ENCODE measurements at regions not wholly inside any gene's neighbourhood (a gene's known extent, or its start where the extent isn't known, plus 50 kb on each side); places are given as distances from the start of the nearest gene placed in this dataset.

DNA sequence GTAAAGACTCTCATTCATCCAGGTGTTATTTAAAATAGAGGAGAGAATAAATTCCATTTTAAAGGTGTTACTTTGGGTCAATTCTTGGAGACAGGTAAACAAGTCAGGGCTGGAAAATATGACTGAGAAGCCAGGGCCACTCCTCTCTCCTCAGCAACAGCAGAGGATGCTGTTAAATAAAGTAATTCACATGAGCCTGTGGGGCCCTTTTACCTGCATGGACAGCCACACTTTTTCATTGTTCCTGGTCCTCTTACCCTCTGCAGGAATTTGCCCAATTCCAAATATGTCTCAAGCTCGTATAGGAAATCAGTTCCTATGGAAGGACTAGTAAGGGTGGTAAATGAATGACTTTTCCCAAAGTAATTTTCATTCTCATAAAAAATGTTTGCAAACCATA is 420.1 kb upstream of the KLF6 start:
- Mint-ChIP-seq H3K4me3 (ENCODE audit: unreplicated experiment) (no peak overlapping the region), H3K36me3 (ENCODE audit: low read depth, unreplicated experiment) (no peaks in the 10 kb centered on the region), H3K9me3 (ENCODE audit: unreplicated experiment) (no peaks in the 10 kb centered on the region), H3K27me3 (ENCODE audit: low read depth, unreplicated experiment) (peaks cover 8% of the 10 kb centered on the region), H3K4me1 (ENCODE audit: low read depth, unreplicated experiment) (no peaks in the 10 kb centered on the region), H3K27ac (ENCODE audit: unreplicated experiment) (no peak overlapping the region)
- H3K79me2 ChIP-seq (ENCODE audit: insufficient read depth, low read length), result no peaks in the 10 kb centered on the region
- no peak overlapping the region for H2AFZ ChIP-seq (ENCODE audit: low read depth, low read length)
- no peak for TF ChIP-seq EZH2 (IDR thresholded peaks at IDR 0.05; ENCODE audit: insufficient read depth, low read length)
- H3K4me1 ChIP-seq (ENCODE audit: insufficient read depth, low read length), result no peaks in the 10 kb centered on the region
- H4K20me1 ChIP-seq (ENCODE audit: insufficient read depth, low read length), result no peaks in the 10 kb centered on the region
- H3K4me3 ChIP-seq (ENCODE audit: insufficient read depth, low read depth, low read length), result no peak overlapping the region
- DNase-seq (ENCODE audit: low read depth) (no peak), FAIRE-seq (no peak)
- no peaks in the 10 kb centered on the region for H3K9me3 ChIP-seq (ENCODE audit: insufficient read depth, low read depth, low read length)
- no peak overlapping the region for H3K4me2 ChIP-seq (ENCODE audit: low read length)
- H3K9ac ChIP-seq (ENCODE audit: low read length), result no peak overlapping the region
- no peaks in the 10 kb centered on the region for H3K27me3 ChIP-seq (ENCODE audit: insufficient read depth, low read length)
- H3K36me3 ChIP-seq (ENCODE audit: insufficient read depth, low read length), result no peaks in the 10 kb centered on the region
- no peak overlapping the region for H3K27ac ChIP-seq (ENCODE audit: low read depth, low read length)

DNA sequence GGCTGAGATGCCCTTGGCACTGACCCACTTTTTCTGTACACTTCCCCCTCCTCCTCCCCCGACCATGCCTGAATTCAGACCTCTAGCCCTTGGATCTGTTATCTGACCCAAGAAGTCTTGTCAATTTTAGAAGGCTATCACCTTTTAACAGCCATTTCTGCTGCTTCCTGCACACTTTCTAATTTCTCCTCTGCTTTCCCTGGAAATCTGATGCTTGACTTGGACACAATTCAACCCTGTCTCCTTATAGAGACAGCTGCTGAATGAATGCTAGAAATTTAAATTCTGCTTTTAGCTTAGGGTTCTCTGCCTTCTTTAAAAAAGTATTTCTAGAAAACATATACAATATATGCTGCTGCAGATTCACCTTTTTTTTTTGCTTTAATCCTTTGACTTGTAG is 417.9 kb upstream of the KLF6 start:
- H3K79me2 ChIP-seq (ENCODE audit: insufficient read depth, low read length), result no peaks in the 10 kb centered on the region
- H3K9me3 ChIP-seq (ENCODE audit: insufficient read depth, low read depth, low read length), result no peaks in the 10 kb centered on the region
- no peak overlapping the region for H3K4me2 ChIP-seq (ENCODE audit: low read length)
- no peak overlapping the region for H3K27ac Mint-ChIP-seq (ENCODE audit: unreplicated experiment)
- H4K20me1 ChIP-seq (ENCODE audit: insufficient read depth, low read length), result no peaks in the 10 kb centered on the region
- no peaks in the 10 kb centered on the region for H3K27me3 ChIP-seq (ENCODE audit: insufficient read depth, low read length)
- FAIRE-seq, result no peak
- DNase-seq (ENCODE audit: low read depth), result no peak
- no peaks in the 10 kb centered on the region for H3K36me3 ChIP-seq (ENCODE audit: insufficient read depth, low read length)
- no peak for TF ChIP-seq EZH2 (IDR thresholded peaks at IDR 0.05; ENCODE audit: insufficient read depth, low read length)
- TF ChIP-seq, protein P1, sequence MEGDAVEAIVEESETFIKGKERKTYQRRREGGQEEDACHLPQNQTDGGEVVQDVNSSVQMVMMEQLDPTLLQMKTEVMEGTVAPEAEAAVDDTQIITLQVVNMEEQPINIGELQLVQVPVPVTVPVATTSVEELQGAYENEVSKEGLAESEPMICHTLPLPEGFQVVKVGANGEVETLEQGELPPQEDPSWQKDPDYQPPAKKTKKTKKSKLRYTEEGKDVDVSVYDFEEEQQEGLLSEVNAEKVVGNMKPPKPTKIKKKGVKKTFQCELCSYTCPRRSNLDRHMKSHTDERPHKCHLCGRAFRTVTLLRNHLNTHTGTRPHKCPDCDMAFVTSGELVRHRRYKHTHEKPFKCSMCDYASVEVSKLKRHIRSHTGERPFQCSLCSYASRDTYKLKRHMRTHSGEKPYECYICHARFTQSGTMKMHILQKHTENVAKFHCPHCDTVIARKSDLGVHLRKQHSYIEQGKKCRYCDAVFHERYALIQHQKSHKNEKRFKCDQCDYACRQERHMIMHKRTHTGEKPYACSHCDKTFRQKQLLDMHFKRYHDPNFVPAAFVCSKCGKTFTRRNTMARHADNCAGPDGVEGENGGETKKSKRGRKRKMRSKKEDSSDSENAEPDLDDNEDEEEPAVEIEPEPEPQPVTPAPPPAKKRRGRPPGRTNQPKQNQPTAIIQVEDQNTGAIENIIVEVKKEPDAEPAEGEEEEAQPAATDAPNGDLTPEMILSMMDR (IDR thresholded peaks at IDR 0.05; ENCODE audit: insufficient read depth, low read depth, low read length), result no peak
- no peaks in the 10 kb centered on the region for H3K9me3 Mint-ChIP-seq (ENCODE audit: unreplicated experiment)
- no peak overlapping the region for H3K27ac ChIP-seq (ENCODE audit: low read depth, low read length)
- no peak overlapping the region for H3K4me3 Mint-ChIP-seq (ENCODE audit: unreplicated experiment)
- no peaks in the 10 kb centered on the region for H3K36me3 Mint-ChIP-seq (ENCODE audit: low read depth, unreplicated experiment)
- H3K4me1 ChIP-seq (ENCODE audit: insufficient read depth, low read length), result no peaks in the 10 kb centered on the region
- peaks cover 8% of the 10 kb centered on the region for H3K27me3 Mint-ChIP-seq (ENCODE audit: low read depth, unreplicated experiment)
- no peak overlapping the region for H3K9ac ChIP-seq (ENCODE audit: low read length)
- H3K4me3 ChIP-seq (ENCODE audit: insufficient read depth, low read depth, low read length), result no peak overlapping the region
- H2AFZ ChIP-seq (ENCODE audit: low read depth, low read length), result no peak overlapping the region
- no peaks in the 10 kb centered on the region for H3K4me1 Mint-ChIP-seq (ENCODE audit: low read depth, unreplicated experiment)

DNA sequence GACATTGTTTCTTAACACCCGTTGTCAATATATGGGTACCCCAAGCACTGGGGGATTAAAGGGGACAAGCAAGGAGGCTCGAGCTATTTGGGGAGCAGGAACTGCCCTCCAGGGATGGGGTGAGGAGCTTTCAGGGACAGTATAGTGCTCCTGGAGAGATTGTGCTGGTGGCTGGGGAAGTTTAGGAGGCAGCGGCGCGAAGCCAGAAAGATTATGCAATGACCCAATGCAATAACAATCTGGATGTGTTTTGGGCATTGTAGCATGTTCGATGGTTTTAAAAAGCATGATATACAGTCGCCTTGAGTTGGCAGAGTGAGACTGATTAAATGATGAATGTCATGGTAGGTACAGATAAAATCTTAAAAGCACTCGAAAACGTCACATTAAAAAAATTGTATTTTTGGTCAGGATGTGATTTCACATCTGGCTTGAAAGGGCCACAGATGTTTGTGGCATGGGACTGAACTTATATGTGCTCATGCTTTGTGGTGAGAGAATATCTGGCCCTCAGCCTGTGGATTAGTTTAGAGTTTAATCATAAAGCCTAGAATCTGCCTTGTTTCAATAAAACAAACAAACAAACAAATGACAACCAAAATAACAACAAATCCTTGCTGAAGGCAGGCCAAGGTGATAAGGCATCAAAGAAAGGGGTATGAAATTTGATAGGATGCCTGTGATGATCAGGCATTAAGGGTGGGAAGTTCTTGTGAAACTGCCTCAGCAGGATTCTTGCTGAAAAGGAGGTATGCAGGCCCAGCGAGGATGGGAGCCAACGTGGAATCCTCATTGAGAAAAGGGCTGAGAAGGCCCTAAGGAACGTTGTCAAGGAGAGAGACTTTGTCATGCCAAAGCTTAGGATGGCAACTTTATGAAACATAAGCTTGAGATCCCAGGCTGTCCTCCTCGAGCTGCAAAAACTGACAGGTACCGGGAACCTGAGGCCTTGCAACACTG is 417.1 kb upstream of the KLF6 start:
- Histone ChIP-seq H3K79me2 (ENCODE audit: insufficient read depth, low read length) (no peaks in the 10 kb centered on the region), H3K9ac (ENCODE audit: low read length) (no peak overlapping the region), H3K27ac (ENCODE audit: low read depth, low read length) (no peak overlapping the region), H3K36me3 (ENCODE audit: insufficient read depth, low read length) (no peaks in the 10 kb centered on the region), H2AFZ (ENCODE audit: low read depth, low read length) (no peak overlapping the region), H3K4me3 (ENCODE audit: insufficient read depth, low read depth, low read length) (no peak overlapping the region), H3K4me1 (ENCODE audit: insufficient read depth, low read length) (no peaks in the 10 kb centered on the region), H3K9me3 (ENCODE audit: insufficient read depth, low read depth, low read length) (no peaks in the 10 kb centered on the region), H4K20me1 (ENCODE audit: insufficient read depth, low read length) (no peaks in the 10 kb centered on the region), H3K27me3 (ENCODE audit: insufficient read depth, low read length) (no peaks in the 10 kb centered on the region), H3K4me2 (ENCODE audit: low read length) (no peak overlapping the region)
- no peak for DNase-seq (ENCODE audit: low read depth)
- Mint-ChIP-seq H3K4me3 (ENCODE audit: unreplicated experiment) (no peak overlapping the region), H3K36me3 (ENCODE audit: low read depth, unreplicated experiment) (no peaks in the 10 kb centered on the region), H3K27ac (ENCODE audit: unreplicated experiment) (no peak overlapping the region), H3K4me1 (ENCODE audit: low read depth, unreplicated experiment) (peaks cover under 1% of the 10 kb centered on the region), H3K9me3 (ENCODE audit: unreplicated experiment) (no peaks in the 10 kb centered on the region), H3K27me3 (ENCODE audit: low read depth, unreplicated experiment) (peaks cover 8% of the 10 kb centered on the region)
- no peak for TF ChIP-seq EZH2 (IDR thresholded peaks at IDR 0.05; ENCODE audit: insufficient read depth, low read length)
- TF ChIP-seq, protein P1 (IDR thresholded peaks at IDR 0.05; ENCODE audit: insufficient read depth, low read depth, low read length), result no peak
- peak; percentile 9 for FAIRE-seq
